GM12892 (cell line): ENCODE measurements at regions not wholly inside any gene's neighbourhood (a gene's known extent, or its start where the extent isn't known, plus 50 kb on each side); places are given as distances from the start of the nearest gene placed in this dataset.

Experiments
- POLR2A ChIP-seq: IDR thresholded peaks from 2 replicates; pipeline ENCODE4 v1.6.1; 2011; ENCODE audit warnings: low read depth, low read length, control low read depth
- POLR2AphosphoS5 ChIP-seq: IDR thresholded peaks from 2 replicates; pipeline ENCODE4 v1.6.1; 2011; ENCODE audit warnings: low read depth, low read length, control low read depth
- TAF1 ChIP-seq: IDR thresholded peaks from 2 replicates; pipeline ENCODE4 v1.6.1; 2011; ENCODE audit warnings: low read depth, mild to moderate bottlenecking, control low read depth, low read length, borderline replicate concordance

GRCh38 chr20:18916886-18917750 lies 103.5 kb downstream of the SCP2D1 start:
- TF ChIP-seq POLR2A (no peak), POLR2AphosphoS5 (no peak), TAF1 (no peak)
